ENCODE measurements at regions not wholly inside any gene's neighbourhood (a gene's known extent, or its start where the extent isn't known, plus 50 kb on each side); places are given as distances from the start of the nearest gene placed in this dataset.

- Histone ChIP-seq H3K36me3 (no peaks in the 10 kb centered on the region), H3K4me1 (no peaks in the 10 kb centered on the region), H3K9me3 (no peaks in the 10 kb centered on the region), H3K27ac (no peak overlapping the region), H3K4me3 (no peak overlapping the region), H3K27me3 (no peaks in the 10 kb centered on the region)
- no peak for ATAC-seq
- no peak for DNase-seq
- in situ Hi-C loops (cut with MboI; ENCODE audit: low sequenced_read_pairs in 4 of 4), result no loop called here
- intact Hi-C loops (cut with DNase I; ENCODE audit: low total_unique reads), result no loop called here
- TF ChIP-seq CTCF (IDR thresholded peaks at IDR 0.05 in 4 of 5, conservative IDR thresholded peaks at IDR 0.05 in 1 of 5) (no peak), POLR2A (IDR thresholded peaks at IDR 0.05) (no peak)
Measured at GRCh38 chr5:110913221-110913620, 158.3 kb upstream of the TSLP start.

- no peak for DNase-seq
- Histone ChIP-seq H3K27ac (no peak overlapping the region), H3K4me3 (no peak overlapping the region), H3K27me3 (no peaks in the 10 kb centered on the region), H3K9me3 (no peaks in the 10 kb centered on the region), H3K36me3 (no peaks in the 10 kb centered on the region), H3K4me1 (no peaks in the 10 kb centered on the region)
- in situ Hi-C loops (cut with MboI; ENCODE audit: low sequenced_read_pairs in 4 of 4), result no loop called here
- TF ChIP-seq POLR2A (IDR thresholded peaks at IDR 0.05), result no peak
- no peak for TF ChIP-seq CTCF (IDR thresholded peaks at IDR 0.05 in 4 of 5, conservative IDR thresholded peaks at IDR 0.05 in 1 of 5)
- intact Hi-C loops (cut with DNase I; ENCODE audit: low total_unique reads), result no loop called here
- ATAC-seq, result no peak
Measured at GRCh38 chr5:110916381-110917049, 155.0 kb upstream of the TSLP start.

GRCh38 chr5:110917161-110917875 lies 154.2 kb upstream of the TSLP start:
- DNase-seq, result no peak
- Histone ChIP-seq H3K27ac (no peak overlapping the region), H3K36me3 (no peaks in the 10 kb centered on the region), H3K4me3 (no peak overlapping the region), H3K27me3 (no peaks in the 10 kb centered on the region), H3K9me3 (no peaks in the 10 kb centered on the region), H3K4me1 (no peaks in the 10 kb centered on the region)
- ATAC-seq, result no peak
- TF ChIP-seq CTCF (IDR thresholded peaks at IDR 0.05 in 4 of 5, conservative IDR thresholded peaks at IDR 0.05 in 1 of 5), result no peak
- TF ChIP-seq POLR2A (IDR thresholded peaks at IDR 0.05), result no peak
- intact Hi-C loops (cut with DNase I; ENCODE audit: low total_unique reads) (no loop called here), in situ Hi-C loops (cut with MboI; ENCODE audit: low sequenced_read_pairs in 4 of 4) (no loop called here)

- in situ Hi-C loops (cut with MboI; ENCODE audit: low sequenced_read_pairs in 4 of 4) (no loop called here), intact Hi-C loops (cut with DNase I; ENCODE audit: low total_unique reads) (no loop called here)
- H3K36me3 ChIP-seq, result no peaks in the 10 kb centered on the region
- DNase-seq (no peak), ATAC-seq (no peak)
- no peaks in the 10 kb centered on the region for H3K27me3 ChIP-seq
- no peak overlapping the region for H3K27ac ChIP-seq
- no peaks in the 10 kb centered on the region for H3K4me1 ChIP-seq
- TF ChIP-seq CTCF (IDR thresholded peaks at IDR 0.05 in 4 of 5, conservative IDR thresholded peaks at IDR 0.05 in 1 of 5) (no peak), POLR2A (IDR thresholded peaks at IDR 0.05) (no peak)
- H3K4me3 ChIP-seq, result no peak overlapping the region
- no peaks in the 10 kb centered on the region for H3K9me3 ChIP-seq
Measured at GRCh38 chr5:110918683-110919082, 152.8 kb upstream of the TSLP start.

Measured in gastrocnemius medialis (tissue), 4 donors.